ENCODE measurements at regions not wholly inside any gene's neighbourhood (a gene's known extent, or its start where the extent isn't known, plus 50 kb on each side); places are given as distances from the start of the nearest gene placed in this dataset.

- no peaks in the 10 kb centered on the region for H3K36me3 ChIP-seq (ENCODE audit: control insufficient read depth in 2 of 3, insufficient read depth in 3 of 3, low read length in 3 of 3)
- intact Hi-C loops (cut with DNase I) = no loop called here
- H3K27ac ChIP-seq (ENCODE audit: low read depth in 2 of 2, low read length in 2 of 2) = no peak overlapping the region
- FAIRE-seq (no peak), DNase-seq (no peak)
- H3K9ac ChIP-seq (ENCODE audit: low read length in 3 of 3) = no peak overlapping the region
- TF ChIP-seq CTCF (IDR thresholded peaks at IDR 0.05; ENCODE audit: borderline replicate concordance, extremely low read depth, insufficient read depth) = no peak
- no peaks in the 10 kb centered on the region for H3K27me3 ChIP-seq (ENCODE audit: control insufficient read depth, insufficient read depth, low read length)
- no peak overlapping the region for H3K4me3 ChIP-seq (ENCODE audit: low read length in 3 of 3)
- no peaks in the 10 kb centered on the region for H3K9me3 ChIP-seq (ENCODE audit: control insufficient read depth in 2 of 3, insufficient read depth in 1 of 3, low read length in 3 of 3)
- no peaks in the 10 kb centered on the region for H3K4me1 ChIP-seq (ENCODE audit: control insufficient read depth in 2 of 3, insufficient read depth in 2 of 3, low read depth in 1 of 3, low read length in 3 of 3)
Observed at GRCh38 chr2:221120643-221121042, 451.5 kb downstream of the EPHA4 start.

- DNase-seq (no peak), FAIRE-seq (no peak)
- no peaks in the 10 kb centered on the region for H3K36me3 ChIP-seq (ENCODE audit: control insufficient read depth in 2 of 3, insufficient read depth in 3 of 3, low read length in 3 of 3)
- H3K27me3 ChIP-seq (ENCODE audit: control insufficient read depth, insufficient read depth, low read length) = no peaks in the 10 kb centered on the region
- H3K9me3 ChIP-seq (ENCODE audit: control insufficient read depth in 2 of 3, insufficient read depth in 1 of 3, low read length in 3 of 3) = no peaks in the 10 kb centered on the region
- no peak for TF ChIP-seq CTCF (IDR thresholded peaks at IDR 0.05; ENCODE audit: borderline replicate concordance, extremely low read depth, insufficient read depth)
- H3K27ac ChIP-seq (ENCODE audit: low read depth in 2 of 2, low read length in 2 of 2) = no peak overlapping the region
- intact Hi-C loops (cut with DNase I) = no loop called here
- no peak overlapping the region for H3K9ac ChIP-seq (ENCODE audit: low read length in 3 of 3)
- no peak overlapping the region for H3K4me3 ChIP-seq (ENCODE audit: low read length in 3 of 3)
- no peaks in the 10 kb centered on the region for H3K4me1 ChIP-seq (ENCODE audit: control insufficient read depth in 2 of 3, insufficient read depth in 2 of 3, low read depth in 1 of 3, low read length in 3 of 3)
Observed at GRCh38 chr2:221123396-221123795, 448.7 kb downstream of the EPHA4 start.

GRCh38 chr2:221124532-221125240 is 447.4 kb downstream of the EPHA4 start:
- intact Hi-C loops (cut with DNase I) = no loop called here
- H3K4me1 ChIP-seq (ENCODE audit: control insufficient read depth in 2 of 3, insufficient read depth in 2 of 3, low read depth in 1 of 3, low read length in 3 of 3) = no peaks in the 10 kb centered on the region
- H3K9ac ChIP-seq (ENCODE audit: low read length in 3 of 3) = no peak overlapping the region
- H3K27me3 ChIP-seq (ENCODE audit: control insufficient read depth, insufficient read depth, low read length) = no peaks in the 10 kb centered on the region
- H3K4me3 ChIP-seq (ENCODE audit: low read length in 3 of 3) = no peak overlapping the region
- TF ChIP-seq CTCF (IDR thresholded peaks at IDR 0.05; ENCODE audit: borderline replicate concordance, extremely low read depth, insufficient read depth) = no peak
- no peak overlapping the region for H3K27ac ChIP-seq (ENCODE audit: low read depth in 2 of 2, low read length in 2 of 2)
- no peaks in the 10 kb centered on the region for H3K9me3 ChIP-seq (ENCODE audit: control insufficient read depth in 2 of 3, insufficient read depth in 1 of 3, low read length in 3 of 3)
- no peaks in the 10 kb centered on the region for H3K36me3 ChIP-seq (ENCODE audit: control insufficient read depth in 2 of 3, insufficient read depth in 3 of 3, low read length in 3 of 3)
- DNase-seq (peak in 3 of 5 donors; percentile 34 to 58 (median 41)), FAIRE-seq (no peak)

- no peak for FAIRE-seq
- intact Hi-C loops (cut with DNase I) = no loop called here
- no peaks in the 10 kb centered on the region for H3K4me1 ChIP-seq (ENCODE audit: control insufficient read depth in 2 of 3, insufficient read depth in 2 of 3, low read depth in 1 of 3, low read length in 3 of 3)
- no peaks in the 10 kb centered on the region for H3K9me3 ChIP-seq (ENCODE audit: control insufficient read depth in 2 of 3, insufficient read depth in 1 of 3, low read length in 3 of 3)
- DNase-seq = peak in 1 of 5 donors; percentile 29
- no peak for TF ChIP-seq CTCF (IDR thresholded peaks at IDR 0.05; ENCODE audit: borderline replicate concordance, extremely low read depth, insufficient read depth)
- H3K4me3 ChIP-seq (ENCODE audit: low read length in 3 of 3) = no peak overlapping the region
- no peaks in the 10 kb centered on the region for H3K36me3 ChIP-seq (ENCODE audit: control insufficient read depth in 2 of 3, insufficient read depth in 3 of 3, low read length in 3 of 3)
- H3K9ac ChIP-seq (ENCODE audit: low read length in 3 of 3) = no peak overlapping the region
- no peak overlapping the region for H3K27ac ChIP-seq (ENCODE audit: low read depth in 2 of 2, low read length in 2 of 2)
- H3K27me3 ChIP-seq (ENCODE audit: control insufficient read depth, insufficient read depth, low read length) = no peaks in the 10 kb centered on the region
Observed at GRCh38 chr2:221125691-221126090, 446.4 kb downstream of the EPHA4 start.

Measured in kidney (tissue), 13 donors.